Daoy (cell line): ENCODE measurements at regions not wholly inside any gene's neighbourhood (a gene's known extent, or its start where the extent isn't known, plus 50 kb on each side); places are given as distances from the start of the nearest gene placed in this dataset.
"Not testable (repeated sequence)": the region's sequence is repeated elsewhere in the genome, so short reads cannot be mapped to it uniquely, and the experiment has no call there.

ENCODE experiments used
- DNase-seq: peaks from one replicate; pipeline ENCODE4 v3.0.0-alpha.2; 2015; ENCODE audit warnings: low read depth

- DNase-seq = peak; percentile 69
Measured at GRCh38 chr6:111925296-111925695, 52.0 kb upstream of the FYN start.

- DNase-seq = no peak
Measured at GRCh38 chr6:111926731-111927302, 53.6 kb upstream of the FYN start.

- no peak for DNase-seq
Measured at GRCh38 chr6:111927321-111927720, 54.1 kb upstream of the FYN start.

GRCh38 chr6:111928139-111928538 lies 54.9 kb upstream of the FYN start:
- DNase-seq = no peak

- DNase-seq = not testable (repeated sequence)
Measured at GRCh38 chr6:111934611-111935010, 61.4 kb upstream of the FYN start.

- DNase-seq = no peak
Measured at GRCh38 chr6:111936718-111937117, 63.5 kb upstream of the FYN start.

GRCh38 chr6:111938710-111939109 lies 65.5 kb upstream of the FYN start:
- peak; percentile 79 for DNase-seq

- DNase-seq = no peak
Measured at GRCh38 chr6:111939902-111940301, 66.7 kb upstream of the FYN start.

- no peak for DNase-seq
Measured at GRCh38 chr6:111940801-111941200, 67.5 kb upstream of the FYN start.

- DNase-seq = no peak
Measured at GRCh38 chr6:111941686-111942330, 68.6 kb upstream of the FYN start.

GRCh38 chr6:111942561-111942960 lies 69.3 kb upstream of the FYN start:
- no peak for DNase-seq

GRCh38 chr6:111943266-111943665 lies 70.0 kb upstream of the FYN start:
- no peak for DNase-seq

- no peak for DNase-seq
Measured at GRCh38 chr6:111943726-111944125, 70.5 kb upstream of the FYN start.

- no peak for DNase-seq
Measured at GRCh38 chr6:111944541-111944940, 71.3 kb upstream of the FYN start.

GRCh38 chr6:111949546-111949945 lies 76.3 kb upstream of the FYN start:
- DNase-seq = no peak

- DNase-seq = not testable (repeated sequence)
Measured at GRCh38 chr6:111949984-111950383, 76.7 kb upstream of the FYN start.

- DNase-seq = peak; percentile 36
Measured at GRCh38 chr6:111950661-111951496, 77.6 kb upstream of the FYN start.

GRCh38 chr6:111951497-111952085 lies 78.3 kb upstream of the FYN start:
- no peak for DNase-seq

GRCh38 chr6:111952274-111952673 lies 79.0 kb upstream of the FYN start:
- DNase-seq = no peak

- DNase-seq = peak; percentile 23
Measured at GRCh38 chr6:111952821-111953540, 79.7 kb upstream of the FYN start.

GRCh38 chr6:111956098-111956497 lies 82.8 kb upstream of the FYN start:
- no peak for DNase-seq
